ENCODE measurements at regions not wholly inside any gene's neighbourhood (a gene's known extent, or its start where the extent isn't known, plus 50 kb on each side); places are given as distances from the start of the nearest gene placed in this dataset.
A peak's percentile ranks its signal among the peaks of the same experiment; 100 is the strongest.

- no peak for DNase-seq
Observed at GRCh38 chr17:13994050-13994449, 75.3 kb upstream of the COX10 start.

GRCh38 chr17:13995856-13996271 lies 73.4 kb upstream of the COX10 start:
- DNase-seq, result no peak

- DNase-seq, result no peak
Observed at GRCh38 chr17:13996276-13996675, 73.0 kb upstream of the COX10 start.

- DNase-seq, result no peak
Observed at GRCh38 chr17:13996748-13997147, 72.6 kb upstream of the COX10 start.

GRCh38 chr17:14004927-14005620 lies 64.2 kb upstream of the COX10 start:
- peak in 1 of 2 donors; percentile 5 for DNase-seq

GRCh38 chr17:14006249-14006942 lies 62.9 kb upstream of the COX10 start:
- DNase-seq, result no peak

- DNase-seq, result no peak
Observed at GRCh38 chr17:14007951-14008350, 61.4 kb upstream of the COX10 start.

GRCh38 chr17:14011036-14011692 lies 58.1 kb upstream of the COX10 start:
- DNase-seq, result no peak

- DNase-seq, result no peak
Observed at GRCh38 chr17:14011740-14012405, 57.4 kb upstream of the COX10 start.

- no peak for DNase-seq
Observed at GRCh38 chr17:14014657-14015056, 54.6 kb upstream of the COX10 start.

GRCh38 chr17:14015271-14015670 lies 54.0 kb upstream of the COX10 start:
- DNase-seq, result no peak

- DNase-seq, result no peak
Observed at GRCh38 chr17:14016858-14017257, 52.4 kb upstream of the COX10 start.

- DNase-seq, result peak; percentile 9 to 17
Observed at GRCh38 chr17:14019186-14019956, 49.9 kb upstream of the COX10 start.
